GM18505 (cell line): ENCODE measurements at regions not wholly inside any gene's neighbourhood (a gene's known extent, or its start where the extent isn't known, plus 50 kb on each side); places are given as distances from the start of the nearest gene placed in this dataset.

Source experiments
- ATAC-seq: cut with Tn5 transposase; IDR thresholded peaks from one replicate; pipeline ENCODE4 v1.9.1; 2021; ENCODE audit not compliant: unreplicated experiment
- POLR2A ChIP-seq: IDR thresholded peaks from 4 replicates; pipeline ENCODE4 v1.6.1; 2011; ENCODE audit warnings: borderline replicate concordance; ENCODE audit not compliant: insufficient read depth, insufficient read length; ENCODE audit errors: extremely low read depth

DNA sequence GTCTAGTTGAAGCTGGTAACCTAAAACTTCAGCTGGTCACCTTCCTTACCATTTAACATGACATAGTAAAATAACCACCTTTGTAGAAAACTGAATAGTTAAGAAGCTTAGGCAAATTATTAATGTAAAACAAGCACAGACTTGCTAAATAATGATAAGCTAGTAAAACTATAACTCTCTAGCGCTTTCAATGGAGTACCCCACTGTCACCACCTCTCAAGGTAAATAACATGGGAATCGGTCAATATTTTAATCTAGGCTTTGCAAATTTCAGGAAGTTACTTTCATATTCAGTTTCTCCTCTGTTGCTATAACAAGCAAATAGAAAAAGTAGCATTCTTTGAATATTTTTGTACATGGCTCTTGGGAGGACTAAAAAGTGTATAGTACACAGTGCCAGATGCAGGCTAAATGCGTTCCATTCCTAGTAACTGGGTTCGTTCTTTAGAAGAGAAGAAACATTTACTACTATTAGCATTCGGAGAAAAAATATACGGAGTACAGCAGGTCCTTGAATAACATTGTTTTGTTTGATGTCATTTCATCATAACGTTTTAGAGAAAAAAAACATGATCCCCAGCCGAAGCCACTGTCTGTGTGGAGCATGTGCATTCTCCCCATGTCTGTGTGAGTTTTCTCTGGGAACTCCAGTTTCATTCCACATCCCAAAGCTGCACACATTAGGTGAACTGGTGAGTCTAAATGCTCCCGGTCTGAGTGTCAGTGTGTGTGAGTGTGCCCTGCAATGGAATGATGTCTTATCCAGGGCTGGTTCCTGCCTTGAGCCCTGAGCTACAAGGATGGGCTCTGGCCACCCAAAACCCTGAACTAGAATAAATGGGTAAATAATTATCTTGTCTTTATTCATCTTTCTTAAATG is 52.5 kb downstream of the EPRS1 start:
- no peak for ATAC-seq
- no peak for TF ChIP-seq POLR2A

DNA sequence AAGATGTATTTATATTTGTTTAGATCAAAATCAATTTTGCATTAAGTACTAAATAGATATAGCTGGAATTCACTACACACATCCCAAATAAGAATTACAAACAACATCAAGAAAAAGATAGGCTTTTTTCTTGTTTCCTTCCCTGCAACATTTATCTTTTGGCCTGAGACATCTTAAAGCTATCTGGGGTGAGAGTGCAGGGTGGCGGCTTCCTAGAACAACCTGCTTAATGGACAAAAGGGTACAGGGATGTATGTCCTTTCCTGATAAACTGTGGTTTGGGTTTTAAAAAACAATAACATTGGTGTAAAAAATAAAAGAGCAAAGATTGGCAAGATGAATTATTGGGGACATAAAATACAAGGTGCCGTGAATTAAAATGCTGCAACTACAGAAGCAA is 54.4 kb downstream of the EPRS1 start:
- TF ChIP-seq POLR2A: no peak
- no peak for ATAC-seq

GRCh38 chr1:219991511-219991810 is 54.8 kb downstream of the EPRS1 start:
- ATAC-seq: no peak
- TF ChIP-seq POLR2A: no peak

- TF ChIP-seq POLR2A: no peak
- ATAC-seq: no peak
Observed at GRCh38 chr1:219990782-219991510, 55.4 kb downstream of the EPRS1 start.

DNA sequence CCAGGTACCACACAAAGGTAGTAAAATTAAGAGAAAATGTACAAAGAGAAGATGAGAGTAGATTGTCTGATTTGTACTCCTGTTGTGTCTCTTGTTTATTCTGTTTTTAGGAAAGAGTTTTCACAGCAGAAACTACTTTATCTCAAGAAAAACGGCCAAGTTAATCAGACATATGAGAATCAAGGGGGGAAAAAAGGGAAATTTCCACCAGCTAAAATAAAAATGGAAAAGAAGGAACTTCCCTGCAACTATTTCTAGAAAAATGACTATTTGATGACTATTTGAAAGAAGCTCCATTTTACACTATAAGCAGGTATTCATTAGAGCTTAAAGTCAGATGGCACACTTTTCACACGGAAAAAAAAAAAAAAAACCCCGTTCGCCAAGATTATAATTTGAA is 56.5 kb downstream of the EPRS1 start:
- TF ChIP-seq POLR2A: no peak
- ATAC-seq: no peak

DNA sequence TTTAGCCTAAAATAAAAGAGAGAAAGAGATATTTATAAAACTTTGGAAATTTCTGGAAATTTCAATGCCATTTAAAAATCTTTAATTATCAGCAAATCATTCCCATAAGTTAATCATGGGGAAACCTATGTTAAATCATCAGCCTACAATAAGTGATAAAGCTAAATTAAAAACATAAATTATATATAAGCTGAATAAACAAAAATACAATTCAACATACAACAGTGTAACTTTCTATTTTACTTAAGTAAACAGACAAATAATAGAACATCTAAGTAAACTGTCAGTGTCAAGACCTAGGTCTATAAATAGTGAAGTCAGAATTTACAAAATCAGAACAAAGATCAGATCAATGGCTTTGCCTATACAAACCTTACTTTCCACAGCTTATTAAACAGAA is 57.5 kb downstream of the EPRS1 start:
- ATAC-seq: no peak
- TF ChIP-seq POLR2A: no peak

- TF ChIP-seq POLR2A: no peak
- ATAC-seq: peak; percentile 72
Observed at GRCh38 chr1:219988387-219988786, 57.9 kb downstream of the EPRS1 start.

- no peak for ATAC-seq
- TF ChIP-seq POLR2A: no peak
Observed at GRCh38 chr1:219987325-219987724, 59.0 kb upstream of the SLC30A10 start.

DNA sequence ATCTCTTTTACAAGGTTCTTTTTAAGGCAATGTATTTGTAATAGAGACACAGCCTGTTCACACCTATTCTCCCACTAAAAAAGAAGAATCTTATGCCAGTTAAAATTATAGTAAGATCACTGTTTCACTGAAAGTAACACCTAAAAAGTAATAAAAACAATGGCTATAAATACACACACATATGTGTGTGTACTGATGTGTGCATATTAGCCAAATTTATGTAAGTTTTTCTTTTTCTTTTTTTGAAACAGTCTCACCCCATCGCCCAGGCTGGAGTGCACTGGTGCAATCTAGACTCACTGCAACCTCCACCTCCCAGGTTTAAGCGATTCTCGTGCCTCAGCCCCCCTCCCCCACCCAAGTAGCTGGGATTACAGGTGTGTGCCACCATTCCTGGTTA is 56.8 kb upstream of the SLC30A10 start:
- ATAC-seq: no peak

More for the DNA sequence above, 56.8 kb upstream of the SLC30A10 start:
- TF ChIP-seq POLR2A: no peak
